ENCODE measurements at regions not wholly inside any gene's neighbourhood (a gene's known extent, or its start where the extent isn't known, plus 50 kb on each side); places are given as distances from the start of the nearest gene placed in this dataset.
A peak's percentile ranks its signal among the peaks of the same experiment; 100 is the strongest.

DNA sequence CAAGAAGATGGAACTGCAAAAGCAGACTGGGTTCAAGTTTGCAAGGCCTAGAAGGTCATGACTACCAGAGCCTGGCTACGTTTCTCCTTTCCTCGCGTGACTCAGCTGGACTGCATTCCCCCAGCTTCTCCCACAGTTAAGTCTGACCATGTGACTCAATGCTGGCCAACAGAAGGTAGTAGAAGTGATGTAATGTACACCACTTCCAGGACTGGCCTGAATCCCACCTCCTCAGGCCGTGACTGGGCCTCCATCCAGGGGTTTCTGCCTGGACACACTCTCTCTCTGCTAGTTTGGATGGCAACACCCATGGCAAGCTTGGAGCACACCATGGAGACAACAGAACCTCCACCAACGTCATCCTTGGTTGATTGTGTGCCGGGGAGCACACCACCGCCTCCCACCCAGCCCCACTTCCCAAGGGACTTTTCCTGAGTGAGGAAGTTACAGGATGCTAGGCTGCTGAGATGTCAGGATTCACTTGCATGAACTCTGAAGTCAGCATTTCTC lies 112.0 kb upstream of the CDYL start (continued):
- TF ChIP-seq, protein P1, sequence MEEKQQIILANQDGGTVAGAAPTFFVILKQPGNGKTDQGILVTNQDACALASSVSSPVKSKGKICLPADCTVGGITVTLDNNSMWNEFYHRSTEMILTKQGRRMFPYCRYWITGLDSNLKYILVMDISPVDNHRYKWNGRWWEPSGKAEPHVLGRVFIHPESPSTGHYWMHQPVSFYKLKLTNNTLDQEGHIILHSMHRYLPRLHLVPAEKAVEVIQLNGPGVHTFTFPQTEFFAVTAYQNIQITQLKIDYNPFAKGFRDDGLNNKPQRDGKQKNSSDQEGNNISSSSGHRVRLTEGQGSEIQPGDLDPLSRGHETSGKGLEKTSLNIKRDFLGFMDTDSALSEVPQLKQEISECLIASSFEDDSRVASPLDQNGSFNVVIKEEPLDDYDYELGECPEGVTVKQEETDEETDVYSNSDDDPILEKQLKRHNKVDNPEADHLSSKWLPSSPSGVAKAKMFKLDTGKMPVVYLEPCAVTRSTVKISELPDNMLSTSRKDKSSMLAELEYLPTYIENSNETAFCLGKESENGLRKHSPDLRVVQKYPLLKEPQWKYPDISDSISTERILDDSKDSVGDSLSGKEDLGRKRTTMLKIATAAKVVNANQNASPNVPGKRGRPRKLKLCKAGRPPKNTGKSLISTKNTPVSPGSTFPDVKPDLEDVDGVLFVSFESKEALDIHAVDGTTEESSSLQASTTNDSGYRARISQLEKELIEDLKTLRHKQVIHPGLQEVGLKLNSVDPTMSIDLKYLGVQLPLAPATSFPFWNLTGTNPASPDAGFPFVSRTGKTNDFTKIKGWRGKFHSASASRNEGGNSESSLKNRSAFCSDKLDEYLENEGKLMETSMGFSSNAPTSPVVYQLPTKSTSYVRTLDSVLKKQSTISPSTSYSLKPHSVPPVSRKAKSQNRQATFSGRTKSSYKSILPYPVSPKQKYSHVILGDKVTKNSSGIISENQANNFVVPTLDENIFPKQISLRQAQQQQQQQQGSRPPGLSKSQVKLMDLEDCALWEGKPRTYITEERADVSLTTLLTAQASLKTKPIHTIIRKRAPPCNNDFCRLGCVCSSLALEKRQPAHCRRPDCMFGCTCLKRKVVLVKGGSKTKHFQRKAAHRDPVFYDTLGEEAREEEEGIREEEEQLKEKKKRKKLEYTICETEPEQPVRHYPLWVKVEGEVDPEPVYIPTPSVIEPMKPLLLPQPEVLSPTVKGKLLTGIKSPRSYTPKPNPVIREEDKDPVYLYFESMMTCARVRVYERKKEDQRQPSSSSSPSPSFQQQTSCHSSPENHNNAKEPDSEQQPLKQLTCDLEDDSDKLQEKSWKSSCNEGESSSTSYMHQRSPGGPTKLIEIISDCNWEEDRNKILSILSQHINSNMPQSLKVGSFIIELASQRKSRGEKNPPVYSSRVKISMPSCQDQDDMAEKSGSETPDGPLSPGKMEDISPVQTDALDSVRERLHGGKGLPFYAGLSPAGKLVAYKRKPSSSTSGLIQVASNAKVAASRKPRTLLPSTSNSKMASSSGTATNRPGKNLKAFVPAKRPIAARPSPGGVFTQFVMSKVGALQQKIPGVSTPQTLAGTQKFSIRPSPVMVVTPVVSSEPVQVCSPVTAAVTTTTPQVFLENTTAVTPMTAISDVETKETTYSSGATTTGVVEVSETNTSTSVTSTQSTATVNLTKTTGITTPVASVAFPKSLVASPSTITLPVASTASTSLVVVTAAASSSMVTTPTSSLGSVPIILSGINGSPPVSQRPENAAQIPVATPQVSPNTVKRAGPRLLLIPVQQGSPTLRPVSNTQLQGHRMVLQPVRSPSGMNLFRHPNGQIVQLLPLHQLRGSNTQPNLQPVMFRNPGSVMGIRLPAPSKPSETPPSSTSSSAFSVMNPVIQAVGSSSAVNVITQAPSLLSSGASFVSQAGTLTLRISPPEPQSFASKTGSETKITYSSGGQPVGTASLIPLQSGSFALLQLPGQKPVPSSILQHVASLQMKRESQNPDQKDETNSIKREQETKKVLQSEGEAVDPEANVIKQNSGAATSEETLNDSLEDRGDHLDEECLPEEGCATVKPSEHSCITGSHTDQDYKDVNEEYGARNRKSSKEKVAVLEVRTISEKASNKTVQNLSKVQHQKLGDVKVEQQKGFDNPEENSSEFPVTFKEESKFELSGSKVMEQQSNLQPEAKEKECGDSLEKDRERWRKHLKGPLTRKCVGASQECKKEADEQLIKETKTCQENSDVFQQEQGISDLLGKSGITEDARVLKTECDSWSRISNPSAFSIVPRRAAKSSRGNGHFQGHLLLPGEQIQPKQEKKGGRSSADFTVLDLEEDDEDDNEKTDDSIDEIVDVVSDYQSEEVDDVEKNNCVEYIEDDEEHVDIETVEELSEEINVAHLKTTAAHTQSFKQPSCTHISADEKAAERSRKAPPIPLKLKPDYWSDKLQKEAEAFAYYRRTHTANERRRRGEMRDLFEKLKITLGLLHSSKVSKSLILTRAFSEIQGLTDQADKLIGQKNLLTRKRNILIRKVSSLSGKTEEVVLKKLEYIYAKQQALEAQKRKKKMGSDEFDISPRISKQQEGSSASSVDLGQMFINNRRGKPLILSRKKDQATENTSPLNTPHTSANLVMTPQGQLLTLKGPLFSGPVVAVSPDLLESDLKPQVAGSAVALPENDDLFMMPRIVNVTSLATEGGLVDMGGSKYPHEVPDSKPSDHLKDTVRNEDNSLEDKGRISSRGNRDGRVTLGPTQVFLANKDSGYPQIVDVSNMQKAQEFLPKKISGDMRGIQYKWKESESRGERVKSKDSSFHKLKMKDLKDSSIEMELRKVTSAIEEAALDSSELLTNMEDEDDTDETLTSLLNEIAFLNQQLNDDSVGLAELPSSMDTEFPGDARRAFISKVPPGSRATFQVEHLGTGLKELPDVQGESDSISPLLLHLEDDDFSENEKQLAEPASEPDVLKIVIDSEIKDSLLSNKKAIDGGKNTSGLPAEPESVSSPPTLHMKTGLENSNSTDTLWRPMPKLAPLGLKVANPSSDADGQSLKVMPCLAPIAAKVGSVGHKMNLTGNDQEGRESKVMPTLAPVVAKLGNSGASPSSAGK (IDR thresholded peaks at IDR 0.05), result peak; percentile 25; the same call in 1 of the 2 replicates
- no peak for TF ChIP-seq TAF7 (tag; IDR thresholded peaks at IDR 0.05)
- TF ChIP-seq ARNT (IDR thresholded peaks at IDR 0.05), result no peak
- TF ChIP-seq, protein P2, sequence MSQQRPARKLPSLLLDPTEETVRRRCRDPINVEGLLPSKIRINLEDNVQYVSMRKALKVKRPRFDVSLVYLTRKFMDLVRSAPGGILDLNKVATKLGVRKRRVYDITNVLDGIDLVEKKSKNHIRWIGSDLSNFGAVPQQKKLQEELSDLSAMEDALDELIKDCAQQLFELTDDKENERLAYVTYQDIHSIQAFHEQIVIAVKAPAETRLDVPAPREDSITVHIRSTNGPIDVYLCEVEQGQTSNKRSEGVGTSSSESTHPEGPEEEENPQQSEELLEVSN (IDR thresholded peaks at IDR 0.05; ENCODE audit: borderline replicate concordance in 1 of 2, extremely low read depth in 1 of 2, insufficient read depth in 1 of 2, insufficient read length in 1 of 2, low read depth in 1 of 2, low read length in 1 of 2, poor library complexity in 1 of 2, severe bottlenecking in 1 of 2), result no peak
- TF ChIP-seq JUN (IDR thresholded peaks at IDR 0.05; ENCODE audit: borderline replicate concordance, low read depth, low read length), result no peak
- no peak for TF ChIP-seq JUN (CRISPR knock-in tag; IDR thresholded peaks at IDR 0.05; ENCODE audit: borderline replicate concordance)

Data from K562 (cell line).